GM23338 (cell line): ENCODE measurements at regions not wholly inside any gene's neighbourhood (a gene's known extent, or its start where the extent isn't known, plus 50 kb on each side); places are given as distances from the start of the nearest gene placed in this dataset.

Experiments
- ATAC-seq: fragments of 200-7000 bp; cut with Tn5 transposase; 3 replicates; pipeline ENCODE4 v1.9.1; 2020
- DNase-seq: peaks from one replicate; pipeline ENCODE4 v3.0.0-alpha.2; 2015; ENCODE audit warnings: low spot score
- H2AFZ ChIP-seq: fragments of 200-600 bp; sonication (generic); 2 replicates; pipeline ENCODE4 v1.8.0; 2016; ENCODE audit warnings: antibody characterized with exemption, mild to moderate bottlenecking, moderate library complexity
- H3F3A ChIP-seq: fragments of 200-600 bp; sonication (generic); replicated peaks from 2 replicates; pipeline ENCODE4 v1.8.0; 2017; ENCODE audit warnings: antibody characterized with exemption, mixed run types, low read depth
- H3K27ac ChIP-seq: fragments of 200-600 bp; sonication (generic); 2 replicates; pipeline ENCODE4 v1.6.1; 2016; ENCODE audit warnings: low read depth
- H3K27me3 ChIP-seq: fragments of 200-600 bp; sonication (generic); 2 replicates; pipeline ENCODE4 v1.8.0; 2016; ENCODE audit warnings: mild to moderate bottlenecking, mixed run types, moderate library complexity; ENCODE audit not compliant: insufficient read depth
- H3K36me3 ChIP-seq: fragments of 200-600 bp; sonication (generic); 2 replicates; pipeline ENCODE4 v1.8.0; 2016; ENCODE audit warnings: mild to moderate bottlenecking; ENCODE audit not compliant: insufficient read depth
- H3K4me1 ChIP-seq: fragments of 200-600 bp; sonication (generic); 2 replicates; pipeline ENCODE4 v1.8.0; 2016; ENCODE audit warnings: mild to moderate bottlenecking, moderate library complexity; ENCODE audit not compliant: insufficient read depth
- H3K4me2 ChIP-seq: fragments of 200-600 bp; sonication (generic); 2 replicates; pipeline ENCODE4 v1.7.1; 2017; ENCODE audit warnings: mixed run types
- H3K4me3 ChIP-seq: fragments of 200-600 bp; sonication (generic); 2 replicates; pipeline ENCODE4 v1.6.1; 2016; ENCODE audit warnings: mixed run types
- H3K79me2 ChIP-seq: fragments of 200-600 bp; sonication (generic); replicated peaks from 2 replicates; pipeline ENCODE4 v1.8.0; 2017; ENCODE audit warnings: mild to moderate bottlenecking; ENCODE audit not compliant: insufficient read depth
- H3K9me2 ChIP-seq: fragments of 200-600 bp; sonication (generic); 2 replicates; pipeline ENCODE4 v1.8.0; 2017; ENCODE audit not compliant: insufficient read depth
- H4K20me1 ChIP-seq: fragments of 200-600 bp; sonication (generic); replicated peaks from 2 replicates; pipeline ENCODE4 v1.8.0; 2017; ENCODE audit warnings: mild to moderate bottlenecking; ENCODE audit not compliant: insufficient read depth
- H3K27ac Mint-ChIP-seq: 2 replicates; pipeline ENCODE4 v1.8.0; 2020; ENCODE audit warnings: inconsistent platforms, mild to moderate bottlenecking, moderate library complexity, mixed read lengths
- H3K27me3 Mint-ChIP-seq: 3 replicates; pipeline ENCODE4 v1.8.0; 2022; ENCODE audit warnings: low read depth, mild to moderate bottlenecking, moderate library complexity, mixed read lengths, inconsistent platforms; ENCODE audit not compliant: insufficient read depth, poor library complexity
- H3K36me3 Mint-ChIP-seq: 3 replicates; pipeline ENCODE4 v1.8.0; 2021; ENCODE audit warnings: low read depth, mild to moderate bottlenecking, inconsistent platforms, moderate library complexity, mixed read lengths
- H3K4me1 Mint-ChIP-seq: 3 replicates; pipeline ENCODE4 v1.8.0; 2020; ENCODE audit warnings: mild to moderate bottlenecking, inconsistent platforms, mixed read lengths
- H3K4me3 Mint-ChIP-seq: 3 replicates; pipeline ENCODE4 v1.8.0; 2021; ENCODE audit warnings: moderate library complexity, mild to moderate bottlenecking, inconsistent platforms, mixed read lengths
- H3K9me3 Mint-ChIP-seq: 3 replicates; pipeline ENCODE4 v1.8.0; 2020; ENCODE audit warnings: moderate library complexity, mild to moderate bottlenecking, inconsistent platforms, mixed read lengths
- CREB1 ChIP-seq: fragments of 250-450 bp; sonication (Bioruptor Pico); IDR thresholded peaks from 2 replicates; pipeline ENCODE4 v1.5.0; 2020; ENCODE audit warnings: low read depth, mild to moderate bottlenecking, moderate library complexity
- EZH2 ChIP-seq: fragments of 200-600 bp; sonication (generic); IDR thresholded peaks from one replicate; pipeline ENCODE4 v1.8.0; 2017; ENCODE audit warnings: antibody characterized with exemption, mild to moderate bottlenecking, low read depth; ENCODE audit not compliant: unreplicated experiment
- EZH2phosphoT487 ChIP-seq: fragments of 200-600 bp; sonication (generic); IDR thresholded peaks from one replicate; pipeline ENCODE4 v1.8.1; 2018; ENCODE audit warnings: antibody characterized with exemption; ENCODE audit not compliant: unreplicated experiment
- JUNB ChIP-seq: IDR thresholded peaks from one replicate; pipeline ENCODE4 v1.6.1; 2016; ENCODE audit warnings: antibody characterized with exemption; ENCODE audit not compliant: unreplicated experiment
- POLR2AphosphoS5 ChIP-seq: IDR thresholded peaks from 2 replicates; pipeline ENCODE4 v1.6.1; 2016; ENCODE audit warnings: antibody characterized with exemption, low read depth
- REST ChIP-seq: IDR thresholded peaks from one replicate; pipeline ENCODE4 v1.6.1; 2018; ENCODE audit warnings: antibody characterized with exemption; ENCODE audit not compliant: unreplicated experiment
- STAT1 ChIP-seq: IDR thresholded peaks from one replicate; pipeline ENCODE4 v1.6.1; 2016; ENCODE audit warnings: antibody characterized with exemption; ENCODE audit not compliant: unreplicated experiment
- ZNF331 ChIP-seq: fragments of 250-450 bp; sonication (Bioruptor Pico); IDR thresholded peaks from 2 replicates; pipeline ENCODE4 v1.5.0; 2020; ENCODE audit warnings: low read depth, mild to moderate bottlenecking, moderate library complexity
- ZNF462 ChIP-seq: fragments of 250-450 bp; sonication (Bioruptor Pico); IDR thresholded peaks from 2 replicates; pipeline ENCODE4 v1.5.0; 2020; ENCODE audit warnings: mild to moderate bottlenecking, moderate library complexity
- TF ChIP-seq, protein P1 (sequence below), 2 experiments: fragments of 200-600 bp in 1 of 2; sonication (generic) in 1 of 2; conservative IDR thresholded peaks; 2 replicates each; pipeline versions ENCODE4 v1.5.1 to v1.6.1; 2016 to 2017; ENCODE audit warnings: antibody characterized with exemption in 2 of 2, low read depth in 2 of 2, mild to moderate bottlenecking in 2 of 2, moderate library complexity in 1 of 2

DNA sequence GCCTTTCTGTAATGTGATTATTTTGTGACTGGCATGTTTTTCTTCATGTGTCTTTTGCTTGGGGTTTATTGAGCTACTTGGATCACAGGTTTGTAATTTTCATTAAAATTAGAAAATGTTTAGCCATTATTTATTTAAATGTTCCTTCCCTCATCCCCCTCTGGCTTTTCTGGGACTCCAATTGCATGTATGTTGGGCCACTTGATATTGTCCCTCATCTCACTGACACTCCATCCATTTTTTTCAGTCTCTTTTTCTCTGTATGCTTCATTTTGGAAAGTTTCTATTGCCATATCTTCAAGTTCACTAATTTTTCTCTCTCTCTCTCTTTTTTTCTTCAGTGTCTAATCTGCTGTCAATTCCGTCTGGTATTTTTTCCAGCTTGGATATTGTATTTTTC is 390.1 kb downstream of the PRDM2 start:
- H3K4me2 ChIP-seq: no peak overlapping the region
- H3K4me1 ChIP-seq: no peaks in the 10 kb centered on the region
- DNase-seq: no peak
- H3K27ac Mint-ChIP-seq: no peak overlapping the region
- no peaks in the 10 kb centered on the region for H3K9me2 ChIP-seq
- H2AFZ ChIP-seq: no peak overlapping the region
- H4K20me1 ChIP-seq: no peaks in the 10 kb centered on the region
- no peak overlapping the region for H3K4me3 ChIP-seq
- H3K36me3 Mint-ChIP-seq: peaks cover 12% of the 10 kb centered on the region
- H3K36me3 ChIP-seq: no peaks in the 10 kb centered on the region
- no peaks in the 10 kb centered on the region for H3F3A ChIP-seq
- no peaks in the 10 kb centered on the region for H3K27me3 ChIP-seq
- peaks cover 16% of the 10 kb centered on the region for H3K9me3 Mint-ChIP-seq
- TF ChIP-seq POLR2AphosphoS5: no peak
- TF ChIP-seq EZH2phosphoT487: no peak
- TF ChIP-seq, protein P1, sequence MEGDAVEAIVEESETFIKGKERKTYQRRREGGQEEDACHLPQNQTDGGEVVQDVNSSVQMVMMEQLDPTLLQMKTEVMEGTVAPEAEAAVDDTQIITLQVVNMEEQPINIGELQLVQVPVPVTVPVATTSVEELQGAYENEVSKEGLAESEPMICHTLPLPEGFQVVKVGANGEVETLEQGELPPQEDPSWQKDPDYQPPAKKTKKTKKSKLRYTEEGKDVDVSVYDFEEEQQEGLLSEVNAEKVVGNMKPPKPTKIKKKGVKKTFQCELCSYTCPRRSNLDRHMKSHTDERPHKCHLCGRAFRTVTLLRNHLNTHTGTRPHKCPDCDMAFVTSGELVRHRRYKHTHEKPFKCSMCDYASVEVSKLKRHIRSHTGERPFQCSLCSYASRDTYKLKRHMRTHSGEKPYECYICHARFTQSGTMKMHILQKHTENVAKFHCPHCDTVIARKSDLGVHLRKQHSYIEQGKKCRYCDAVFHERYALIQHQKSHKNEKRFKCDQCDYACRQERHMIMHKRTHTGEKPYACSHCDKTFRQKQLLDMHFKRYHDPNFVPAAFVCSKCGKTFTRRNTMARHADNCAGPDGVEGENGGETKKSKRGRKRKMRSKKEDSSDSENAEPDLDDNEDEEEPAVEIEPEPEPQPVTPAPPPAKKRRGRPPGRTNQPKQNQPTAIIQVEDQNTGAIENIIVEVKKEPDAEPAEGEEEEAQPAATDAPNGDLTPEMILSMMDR (conservative IDR thresholded peaks at IDR 0.05; ENCODE audit: low read depth in 2 of 2): no peak
- TF ChIP-seq STAT1: no peak
- no peak for TF ChIP-seq CREB1 (CRISPR knock-in tag)
- TF ChIP-seq ZNF331 (CRISPR knock-in tag): no peak
- no peak for TF ChIP-seq REST
- TF ChIP-seq JUNB: no peak
- TF ChIP-seq ZNF462 (CRISPR knock-in tag): no peak
- TF ChIP-seq EZH2: no peak
- no peak for ATAC-seq
- H3K27ac ChIP-seq: no peak overlapping the region
- peaks cover 2% of the 10 kb centered on the region for H3K27me3 Mint-ChIP-seq
- H3K79me2 ChIP-seq: no peaks in the 10 kb centered on the region
- no peaks in the 10 kb centered on the region for H3K4me1 Mint-ChIP-seq
- H3K4me3 Mint-ChIP-seq: no peak overlapping the region
